ENCODE measurements at regions not wholly inside any gene's neighbourhood (a gene's known extent, or its start where the extent isn't known, plus 50 kb on each side); places are given as distances from the start of the nearest gene placed in this dataset.
"Not testable (repeated sequence)": the region's sequence is repeated elsewhere in the genome, so short reads cannot be mapped to it uniquely, and the experiment has no call there.

DNA sequence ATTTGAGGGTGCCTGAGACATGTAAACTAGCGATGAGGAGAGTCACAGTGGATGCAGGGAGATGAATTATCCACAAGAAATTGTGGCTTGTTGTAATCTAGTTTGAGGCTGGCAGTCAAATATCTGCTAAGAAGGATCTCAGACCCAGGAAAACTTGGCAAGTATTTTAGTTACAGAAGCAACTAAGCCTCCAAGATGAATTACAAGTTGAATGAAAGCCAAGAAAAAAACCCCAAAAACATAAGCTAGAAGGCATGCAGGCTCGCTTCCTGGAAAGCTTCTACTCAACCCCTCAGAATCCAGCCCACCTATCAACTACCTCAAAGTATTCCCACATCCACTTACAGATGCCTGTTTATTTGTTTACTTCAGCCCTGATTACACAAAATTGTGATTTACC, 696.9 kb downstream of the MAT2B start:
- no peak for DNase-seq (ENCODE audit: low spot score)
- no peak for ATAC-seq
- intact Hi-C loops (cut with DNase I): no loop called here

DNA sequence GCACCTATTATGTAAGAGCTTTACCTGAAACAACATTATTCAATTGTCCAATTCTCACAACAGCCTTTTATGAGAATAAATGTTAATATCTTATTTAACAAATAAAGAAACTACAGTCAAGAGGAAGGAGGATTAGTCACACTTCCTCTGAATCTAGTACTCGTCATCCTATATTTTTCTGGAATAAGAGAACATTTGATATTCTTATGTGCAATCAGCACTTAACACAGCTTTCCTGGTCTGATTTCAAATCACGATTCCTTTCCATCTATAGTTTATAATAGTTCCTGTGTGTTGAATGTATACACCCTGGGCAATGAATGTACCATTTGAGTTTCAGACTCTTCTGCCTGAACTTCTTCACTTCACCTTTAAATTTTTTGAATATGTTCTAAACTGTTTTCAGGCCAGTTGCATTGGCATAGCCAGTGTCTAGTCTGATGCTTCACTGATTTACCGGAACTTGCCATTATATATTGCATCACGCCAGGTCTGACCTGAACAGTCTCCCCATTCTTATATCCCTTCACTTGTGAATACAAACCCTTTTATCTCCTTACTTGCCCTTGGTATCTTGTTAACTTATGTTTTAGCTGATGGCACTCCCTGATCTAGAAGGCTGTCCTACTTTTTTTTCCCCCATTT, 698.3 kb downstream of the MAT2B start:
- intact Hi-C loops (cut with DNase I): no loop called here
- no peak for DNase-seq (ENCODE audit: low spot score)
- ATAC-seq: no peak

DNA sequence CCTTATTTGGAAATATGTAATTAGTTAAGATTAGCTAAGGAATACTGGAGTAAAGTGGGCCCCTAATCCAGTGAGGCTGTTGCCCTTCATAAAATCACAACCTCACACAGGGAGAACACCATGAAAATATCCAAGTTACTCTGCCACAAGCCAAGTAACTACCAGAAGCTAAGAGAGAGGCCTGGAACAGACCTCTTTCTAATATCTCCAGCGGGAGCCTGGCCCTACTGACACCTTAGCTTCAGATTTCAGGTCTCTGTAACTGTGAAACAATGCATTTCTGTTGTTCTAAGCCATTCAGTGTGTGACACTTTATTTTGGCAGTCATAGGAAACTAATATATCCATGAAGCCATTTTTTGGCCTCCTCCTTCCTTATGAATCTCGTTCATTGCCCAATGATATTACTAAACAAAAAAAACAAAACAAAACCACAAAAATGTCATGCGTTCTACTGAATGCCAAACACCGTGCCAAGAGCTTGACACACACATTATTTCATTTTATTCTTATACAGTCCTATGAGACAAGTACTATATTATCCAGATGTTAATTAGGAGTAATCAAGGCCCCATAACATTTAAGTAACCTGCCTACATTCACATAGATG, 699.0 kb downstream of the MAT2B start:
- intact Hi-C loops (cut with DNase I): no loop called here
- DNase-seq (ENCODE audit: low spot score): no peak
- ATAC-seq: no peak

DNA sequence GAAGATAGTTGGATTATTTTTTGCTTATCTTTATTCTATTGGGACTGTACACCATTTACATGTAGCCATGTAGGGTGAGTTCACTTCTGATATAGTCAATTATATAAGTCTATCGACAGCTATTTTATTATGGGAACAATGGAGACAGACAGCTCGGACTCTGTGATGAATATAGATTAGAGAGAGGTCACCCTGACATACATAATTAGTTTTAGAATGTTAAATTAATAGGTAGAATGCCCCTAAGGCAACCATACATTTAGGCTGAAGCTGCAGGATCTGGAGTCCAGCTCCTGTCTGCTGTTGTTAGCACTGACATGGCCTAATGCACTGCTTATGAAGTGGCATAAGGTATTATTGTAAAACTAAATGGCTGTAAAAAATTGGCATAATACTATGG, 700.8 kb downstream of the MAT2B start:
- intact Hi-C loops (cut with DNase I): no loop called here
- no peak for DNase-seq (ENCODE audit: low spot score)
- no peak for ATAC-seq

DNA sequence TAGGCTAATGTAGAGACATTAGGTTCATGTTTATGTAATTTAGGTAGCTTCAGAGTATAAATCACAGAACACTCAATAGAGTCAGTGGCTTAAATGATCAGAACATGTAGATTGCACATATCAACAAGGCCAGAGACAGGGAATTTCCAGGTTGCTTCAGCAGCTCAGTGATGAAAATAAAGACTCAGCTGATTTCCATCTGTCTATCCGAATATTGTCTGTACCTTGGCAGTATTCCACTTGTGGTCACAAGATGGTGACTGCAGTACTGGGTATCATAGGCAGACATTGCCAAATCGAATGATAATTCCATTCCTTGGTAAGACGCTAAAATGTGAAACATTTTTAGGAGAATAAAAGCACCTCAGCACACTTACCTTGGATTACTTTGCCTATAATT, 702.2 kb downstream of the MAT2B start:
- DNase-seq (ENCODE audit: low spot score) (no peak), ATAC-seq (no peak)
- intact Hi-C loops (cut with DNase I): no loop called here

DNA sequence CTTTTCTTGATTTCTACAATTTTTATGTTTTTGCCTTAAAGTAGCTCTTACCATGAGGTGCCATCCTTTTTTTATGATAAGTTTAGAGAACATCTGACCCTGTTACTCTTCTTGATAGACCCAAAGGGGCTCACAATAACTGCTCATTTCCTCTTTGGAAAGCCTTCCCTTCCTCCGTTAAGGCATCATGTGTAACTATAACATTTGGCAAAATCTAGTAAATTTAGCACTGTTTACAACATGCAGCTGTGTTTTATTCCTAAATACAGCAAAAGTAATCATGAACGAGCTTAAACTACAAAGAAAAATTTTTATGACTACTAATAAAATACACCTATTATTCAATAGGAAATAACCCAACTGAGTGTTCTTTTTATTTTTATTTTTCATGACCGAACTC, 705.1 kb downstream of the MAT2B start:
- ATAC-seq: no peak
- intact Hi-C loops (cut with DNase I): no loop called here
- no peak for DNase-seq (ENCODE audit: low spot score)

DNA sequence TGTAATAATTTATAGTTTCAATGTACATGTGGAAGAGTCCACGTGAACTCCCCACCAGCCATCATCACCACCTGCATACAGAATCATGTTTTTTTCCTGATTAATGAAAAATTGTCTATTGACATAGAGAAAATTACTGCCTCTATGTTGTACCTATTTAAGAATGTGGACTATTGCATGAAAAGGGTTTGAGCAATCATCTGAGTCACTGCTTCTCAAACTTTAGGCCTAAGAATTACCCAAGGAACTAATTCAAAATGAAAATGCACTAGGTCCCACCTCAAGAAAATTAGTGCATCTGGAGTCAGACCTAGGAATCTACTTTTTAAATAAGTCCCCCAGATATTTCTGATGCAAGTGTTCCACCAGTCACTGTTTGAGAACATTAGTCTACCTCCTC, 709.3 kb downstream of the MAT2B start:
- intact Hi-C loops (cut with DNase I): no loop called here
- DNase-seq (ENCODE audit: low spot score) (no peak), ATAC-seq (no peak)

DNA sequence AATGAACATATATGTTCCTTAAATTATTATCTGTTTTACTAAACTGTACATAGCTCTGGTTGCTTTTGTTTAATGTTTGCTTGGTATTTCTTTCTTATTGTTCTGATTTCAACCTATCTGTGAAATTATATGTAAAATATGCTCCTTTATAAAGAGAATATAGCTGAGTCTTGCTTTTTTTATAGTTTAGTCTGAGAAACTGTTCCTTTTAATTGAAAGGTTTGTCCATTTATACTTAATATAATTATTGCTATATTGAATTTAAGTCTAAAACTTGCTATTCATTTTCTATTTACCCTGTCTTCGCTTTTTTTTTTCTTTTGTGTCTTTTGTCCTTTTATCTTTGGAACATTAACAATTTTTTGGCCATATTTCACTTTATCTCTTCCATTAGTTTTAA, 712.0 kb downstream of the MAT2B start:
- ATAC-seq: no peak
- intact Hi-C loops (cut with DNase I): no loop called here
- no peak for DNase-seq (ENCODE audit: low spot score)

DNA sequence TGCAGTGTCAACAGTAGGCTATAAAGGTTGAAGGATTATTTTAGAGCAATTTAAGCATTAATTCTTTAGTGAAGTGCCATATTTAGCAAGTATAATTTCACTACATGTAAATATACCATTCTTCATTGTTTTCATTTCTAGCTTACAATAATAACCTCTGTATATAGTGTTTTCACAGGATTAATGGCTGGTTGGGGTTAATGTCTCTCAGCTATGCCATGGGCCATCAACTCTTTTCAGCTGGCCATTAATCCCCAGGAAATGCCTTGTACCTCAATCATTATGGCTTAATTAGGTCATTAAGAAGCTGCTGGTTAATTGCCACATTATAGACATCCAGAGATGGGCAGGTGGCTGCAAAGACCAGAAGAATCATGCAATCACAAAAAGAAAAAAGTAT, 715.1 kb downstream of the MAT2B start:
- intact Hi-C loops (cut with DNase I): no loop called here
- ATAC-seq: no peak

DNA sequence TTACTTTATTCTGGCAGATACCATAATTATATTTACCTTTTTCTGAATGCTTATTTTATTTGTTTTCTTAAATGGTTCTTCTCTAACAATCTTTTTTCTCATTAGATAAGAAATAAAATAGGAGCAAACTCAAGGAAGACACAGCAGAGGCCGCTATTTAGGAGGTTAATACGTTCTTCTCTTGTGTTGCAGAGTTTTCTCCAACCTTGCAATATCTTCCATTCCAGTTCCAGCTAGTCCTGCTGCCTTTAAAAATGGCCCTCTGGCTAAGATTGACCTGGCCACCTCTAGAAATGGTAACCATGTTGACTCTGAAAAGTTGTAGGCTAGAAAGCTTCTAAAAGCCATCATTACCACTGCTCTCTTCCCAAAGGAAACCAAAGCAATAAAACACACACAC, 718.8 kb downstream of the MAT2B start:
- DNase-seq (ENCODE audit: low spot score) (no peak), ATAC-seq (no peak)
- intact Hi-C loops (cut with DNase I): no loop called here

More for the DNA sequence above, 715.1 kb downstream of the MAT2B start:
- DNase-seq (ENCODE audit: low spot score): no peak

DNA sequence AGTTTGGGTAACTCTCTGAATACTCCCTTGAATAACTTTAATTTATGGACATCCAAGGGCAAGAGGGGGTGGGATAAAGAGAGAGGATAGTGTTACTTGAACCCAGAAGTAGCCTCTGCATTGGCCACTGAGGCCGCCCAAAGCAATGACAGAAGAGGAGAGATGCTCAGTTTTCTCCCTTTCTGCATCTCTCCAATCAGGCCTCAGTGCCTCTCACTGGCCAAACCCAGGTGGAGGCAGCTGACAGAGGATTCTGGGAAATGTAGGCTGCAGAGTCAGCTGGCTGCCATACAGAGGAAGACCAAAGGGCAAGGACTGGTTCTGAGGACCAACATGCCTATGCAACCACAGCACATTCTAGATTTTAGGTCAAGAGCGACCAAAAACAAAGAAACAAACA, 719.4 kb downstream of the MAT2B start:
- intact Hi-C loops (cut with DNase I): no loop called here
- no peak for ATAC-seq

DNA sequence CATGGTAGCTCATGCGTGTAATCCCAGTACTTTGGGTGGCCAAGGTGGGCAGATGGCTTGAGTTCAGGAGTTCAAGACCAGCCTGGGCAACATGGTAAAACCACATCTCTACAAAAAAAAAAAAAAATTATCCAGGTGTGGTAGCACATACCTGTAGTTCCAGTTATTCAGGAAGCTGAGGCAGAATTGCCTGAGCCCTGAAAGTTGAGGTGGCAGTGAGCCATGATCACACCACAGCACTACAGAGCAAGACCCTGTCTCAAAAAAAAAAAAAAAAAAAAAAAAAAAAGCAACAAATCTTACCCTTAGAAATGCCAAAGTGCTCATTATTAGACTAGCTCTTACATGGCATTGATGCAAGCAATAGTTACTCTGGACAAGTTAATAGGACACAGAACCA, 724.9 kb downstream of the MAT2B start:
- ATAC-seq (no peak), DNase-seq (ENCODE audit: low spot score) (no peak)
- intact Hi-C loops (cut with DNase I): no loop called here

More for the DNA sequence above, 719.4 kb downstream of the MAT2B start:
- DNase-seq (ENCODE audit: low spot score): no peak

DNA sequence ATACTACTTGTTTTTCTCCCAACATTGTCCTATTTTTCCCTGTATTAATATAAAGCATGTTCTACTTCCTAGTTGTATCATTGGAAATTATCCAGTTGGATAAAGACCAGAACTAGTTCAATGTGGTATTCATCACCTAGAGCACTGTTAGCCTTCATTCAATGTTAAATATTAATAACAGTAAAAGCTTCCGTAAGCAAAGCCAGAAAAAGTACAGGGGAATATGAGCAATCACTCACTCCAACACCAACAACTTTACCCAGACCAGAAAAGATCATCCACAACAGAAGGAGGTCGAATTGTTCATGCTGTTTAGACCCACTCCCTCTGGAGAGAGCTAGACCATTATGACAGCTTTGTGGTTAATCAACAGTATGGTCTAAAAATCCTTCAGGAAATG, 728.4 kb downstream of the MAT2B start:
- intact Hi-C loops (cut with DNase I): no loop called here
- DNase-seq (ENCODE audit: low spot score): no peak
- no peak for ATAC-seq

DNA sequence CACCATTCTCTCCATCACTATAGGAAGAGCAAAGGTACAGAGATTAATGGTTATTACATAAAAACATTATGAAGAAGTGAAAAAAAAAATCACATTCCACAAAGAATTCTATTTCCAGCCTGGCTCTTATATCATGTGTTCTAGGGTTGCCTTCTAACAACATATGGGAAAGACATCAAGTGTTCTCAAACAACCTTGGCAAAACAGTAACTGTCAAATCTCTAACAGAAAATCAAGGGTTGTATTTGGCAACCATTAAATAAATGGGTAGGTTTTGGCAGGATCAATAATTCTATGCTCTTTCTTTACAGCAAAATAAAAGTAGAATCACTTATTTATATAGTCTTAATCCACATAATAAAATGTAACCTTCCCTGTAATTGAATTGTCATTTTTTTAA, 728.9 kb downstream of the MAT2B start:
- DNase-seq (ENCODE audit: low spot score) (no peak), ATAC-seq (no peak)
- intact Hi-C loops (cut with DNase I): no loop called here

DNA sequence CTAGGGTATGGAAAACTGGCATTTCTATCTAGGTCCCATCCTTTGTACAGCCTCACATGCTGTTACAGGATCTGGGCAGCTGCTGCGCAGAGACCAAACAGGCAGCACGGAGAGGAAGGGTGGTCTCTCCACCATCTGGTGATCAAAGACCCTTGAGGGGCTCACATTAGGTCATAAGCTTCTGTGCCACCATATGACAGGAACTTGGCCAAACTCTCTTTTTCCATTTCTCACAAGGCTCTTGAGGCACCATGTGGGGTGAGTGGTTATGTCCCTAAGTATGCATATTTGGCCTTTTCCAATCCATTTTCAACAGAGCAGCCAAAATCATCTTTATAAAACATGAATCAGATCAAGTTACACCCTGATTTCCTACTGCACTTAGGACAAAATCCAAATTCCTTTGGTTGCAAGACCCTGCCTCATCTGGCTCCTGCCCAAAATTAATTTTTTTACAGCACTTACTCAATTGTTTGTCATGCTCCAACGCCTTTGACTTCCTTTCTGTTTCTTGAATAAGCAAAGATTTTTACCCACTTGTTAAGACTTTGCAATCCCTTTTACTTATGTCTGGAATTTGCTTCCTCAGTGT, 730.0 kb downstream of the MAT2B start:
- no peak for DNase-seq (ENCODE audit: low spot score)
- intact Hi-C loops (cut with DNase I): no loop called here
- no peak for ATAC-seq

DNA sequence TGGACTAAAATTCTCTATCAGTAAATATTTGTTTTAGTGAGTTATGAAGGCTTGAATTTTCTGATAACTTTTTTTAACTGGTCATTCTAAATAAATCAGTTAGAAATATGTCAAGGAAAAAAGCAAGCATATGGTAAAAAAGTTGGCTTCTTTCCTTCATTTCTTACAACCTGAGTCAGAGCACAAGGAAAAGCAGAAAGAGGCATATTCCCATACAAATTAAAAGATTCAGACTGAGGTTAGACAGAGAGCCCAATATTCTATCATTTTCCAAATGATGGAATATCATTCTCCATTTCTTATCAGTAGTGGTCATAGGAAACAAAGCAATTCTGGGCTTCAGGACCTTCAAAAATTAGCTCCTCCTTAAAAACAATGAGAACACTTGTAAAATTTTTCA, 732.1 kb downstream of the MAT2B start:
- no peak for DNase-seq (ENCODE audit: low spot score)
- no peak for ATAC-seq
- intact Hi-C loops (cut with DNase I): no loop called here

DNA sequence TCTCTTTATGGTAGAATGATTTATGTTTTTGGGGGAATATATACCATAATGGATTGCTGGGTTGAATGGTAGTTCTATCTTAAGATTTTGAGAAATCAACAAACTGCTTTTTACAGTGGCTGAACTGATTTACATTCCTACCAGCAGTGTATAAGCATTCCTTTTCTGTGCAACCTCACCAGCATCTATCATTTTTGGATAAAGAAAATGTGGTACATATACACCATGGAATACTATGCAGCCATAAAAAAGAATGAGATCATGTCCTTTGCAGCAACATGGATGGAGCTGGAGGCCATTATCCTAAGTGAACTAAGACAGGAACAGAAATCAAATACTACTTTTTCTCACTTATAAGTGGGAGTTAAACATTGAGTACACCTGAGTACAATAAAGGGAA, 746.4 kb downstream of the MAT2B start:
- DNase-seq (ENCODE audit: low spot score); intact Hi-C loops (cut with DNase I); ATAC-seq: not testable (repeated sequence)

DNA sequence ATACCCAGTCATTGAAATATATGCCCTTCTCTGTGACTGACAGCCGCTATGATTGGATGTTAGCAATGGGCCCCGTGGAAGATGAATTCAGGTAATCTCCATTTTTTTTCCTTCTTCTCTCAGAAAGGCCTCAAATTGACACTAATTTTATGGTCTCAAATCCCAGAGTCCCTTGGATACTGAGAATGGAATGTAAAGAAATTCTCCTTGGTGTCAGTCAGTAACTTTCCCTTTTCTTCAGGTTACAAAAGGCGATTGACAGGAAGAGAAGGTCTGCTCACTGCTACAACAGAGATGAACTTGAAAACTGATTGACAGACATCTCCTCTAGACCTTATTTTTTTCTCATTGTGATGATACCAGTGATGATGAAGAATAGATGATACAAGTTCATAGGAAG, 748.3 kb downstream of the MAT2B start:
- DNase-seq (ENCODE audit: low spot score): no peak
- intact Hi-C loops (cut with DNase I): loop anchor here (2.0 kb wide), 1 partner anchor 57 kb away; no protein-coding TSS in a partner anchor
- ATAC-seq: no peak

DNA sequence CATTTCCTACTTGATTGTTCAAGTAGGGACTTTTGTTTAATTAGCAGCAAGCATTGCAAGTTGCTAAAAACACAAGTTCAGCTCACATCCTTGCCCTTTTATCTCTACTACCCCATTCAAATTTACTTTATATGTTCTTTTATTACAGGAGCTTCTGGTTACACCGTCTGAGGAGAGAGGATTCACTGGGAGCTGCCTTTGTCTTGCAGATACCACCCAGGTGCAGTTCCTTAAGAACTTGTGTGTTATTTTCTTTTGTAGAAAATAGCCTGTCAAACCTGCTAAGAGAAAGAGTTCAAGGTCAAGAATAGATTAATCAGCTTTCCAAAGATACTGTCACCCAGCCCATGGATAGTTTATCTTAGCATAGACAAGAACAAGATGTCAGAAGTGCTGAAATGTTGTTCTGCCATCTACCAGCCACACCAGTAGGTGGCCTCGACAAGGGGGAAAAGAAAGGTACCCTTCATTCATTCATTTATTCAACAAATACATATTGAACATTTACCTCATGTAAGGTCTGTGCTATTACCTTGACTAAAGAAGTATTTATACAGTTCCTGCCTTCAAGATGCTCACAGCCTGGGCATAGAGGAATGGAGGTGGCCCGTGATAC, 750.3 kb downstream of the MAT2B start:
- DNase-seq (ENCODE audit: low spot score): no peak
- ATAC-seq: no peak
- intact Hi-C loops (cut with DNase I): loop anchor here (2.0 kb wide), 1 partner anchor 55 kb away; no protein-coding TSS in a partner anchor

DNA sequence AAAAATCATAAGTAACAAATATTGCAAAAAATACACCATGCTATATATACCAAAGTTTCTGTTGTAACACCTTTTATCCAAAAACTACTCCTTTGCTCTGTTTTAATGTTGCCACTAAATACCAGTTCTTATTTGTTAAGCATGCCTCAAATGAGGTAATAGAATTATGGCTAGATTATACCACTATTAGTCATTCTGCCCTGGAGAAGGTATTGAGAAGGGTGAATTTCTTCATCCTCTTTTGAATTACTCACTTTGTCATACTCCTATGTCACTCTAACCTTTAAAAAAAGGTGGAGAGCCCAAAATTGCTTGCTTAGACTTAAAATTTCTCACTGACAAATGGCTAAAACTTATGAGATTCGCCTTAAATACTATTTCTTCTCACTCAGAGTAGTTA, 750.9 kb downstream of the MAT2B start:
- ATAC-seq (no peak), DNase-seq (ENCODE audit: low spot score) (no peak)
- intact Hi-C loops (cut with DNase I): no loop called here

All from sciatic nerve (tissue), 2 donors.